Right atrium auricular region (tissue), 2 donors: ENCODE measurements at regions not wholly inside any gene's neighbourhood (a gene's known extent, or its start where the extent isn't known, plus 50 kb on each side); places are given as distances from the start of the nearest gene placed in this dataset.

Experiments used
- DNase-seq: peaks from one replicate; pipeline ENCODE4 v3.0.0-alpha.2; 2019; ENCODE audit warnings: low spot score
- H3K27ac ChIP-seq, 2 donors: fragments of 200-600 bp; sonication (generic); 1 replicate in 1 of 2; 2 replicates in 1 of 2; pipeline ENCODE4 v1.5.1; 2016 to 2019
- H3K27me3 ChIP-seq, 2 donors: fragments of 200-600 bp; sonication (generic); one replicate each; pipeline versions ENCODE4 v1.5.1 to v1.6.0; 2017 to 2019
- H3K36me3 ChIP-seq: fragments of 200-600 bp; sonication (generic); one replicate; pipeline ENCODE4 v1.5.1; 2016
- H3K4me1 ChIP-seq, 2 donors: fragments of 200-600 bp; sonication (generic); one replicate each; pipeline versions ENCODE4 v1.5.1 to v1.6.0; 2017 to 2019
- H3K4me3 ChIP-seq, 2 donors: fragments of 200-600 bp; sonication (generic); 1 replicate in 1 of 2; 2 replicates in 1 of 2; pipeline ENCODE4 v1.5.1; 2017 to 2019; ENCODE audit warnings: mild to moderate bottlenecking in 1 of 2, moderate library complexity in 1 of 2
- H3K9me3 ChIP-seq, 2 donors: fragments of 200-600 bp; sonication (generic); one replicate each; pipeline ENCODE4 v1.5.1; 2019
- CTCF ChIP-seq, 2 donors: fragments of 200-600 bp; sonication (generic); IDR thresholded peaks; one replicate each; pipeline ENCODE4 v1.5.1; 2019; ENCODE audit warnings: antibody characterized with exemption in 2 of 2

GRCh38 chr10:29876008-29876555 lies 183.3 kb downstream of the JCAD start:
- peaks cover 0 to 27% of the 10 kb centered on the region in 2 donors for H3K4me1 ChIP-seq
- TF ChIP-seq CTCF (IDR thresholded peaks at IDR 0.05), result no peak
- DNase-seq, result no peak
- no peaks in the 10 kb centered on the region for H3K9me3 ChIP-seq
- no peak overlapping the region for H3K4me3 ChIP-seq
- no peaks in the 10 kb centered on the region for H3K36me3 ChIP-seq
- peak overlapping the region; percentile 36 to 69 for H3K27ac ChIP-seq
- H3K27me3 ChIP-seq, result no peaks in the 10 kb centered on the region

GRCh38 chr10:29874606-29875269 lies 184.6 kb downstream of the JCAD start:
- TF ChIP-seq CTCF (IDR thresholded peaks at IDR 0.05), result no peak
- no peaks in the 10 kb centered on the region for H3K27me3 ChIP-seq
- no peaks in the 10 kb centered on the region for H3K9me3 ChIP-seq
- H3K27ac ChIP-seq, result peak overlapping the region; percentile 36 to 69
- H3K36me3 ChIP-seq, result no peaks in the 10 kb centered on the region
- peaks cover 0 to 27% of the 10 kb centered on the region in 2 donors for H3K4me1 ChIP-seq
- no peak for DNase-seq
- no peak overlapping the region for H3K4me3 ChIP-seq

GRCh38 chr10:29873941-29874484 lies 185.4 kb downstream of the JCAD start:
- no peak for DNase-seq
- Histone ChIP-seq H3K27ac (peak overlapping the region; percentile 36 to 69), H3K4me3 (no peak overlapping the region), H3K27me3 (no peaks in the 10 kb centered on the region), H3K9me3 (no peaks in the 10 kb centered on the region), H3K4me1 (peaks cover 0 to 27% of the 10 kb centered on the region in 2 donors), H3K36me3 (no peaks in the 10 kb centered on the region)
- no peak for TF ChIP-seq CTCF (IDR thresholded peaks at IDR 0.05)

GRCh38 chr10:29870522-29871044 lies 188.8 kb downstream of the JCAD start:
- no peak overlapping the region for H3K4me3 ChIP-seq
- no peaks in the 10 kb centered on the region for H3K9me3 ChIP-seq
- no peaks in the 10 kb centered on the region for H3K36me3 ChIP-seq
- TF ChIP-seq CTCF (IDR thresholded peaks at IDR 0.05), result no peak
- DNase-seq, result no peak
- peaks cover 0 to 7% of the 10 kb centered on the region in 2 donors for H3K4me1 ChIP-seq
- H3K27me3 ChIP-seq, result no peaks in the 10 kb centered on the region
- H3K27ac ChIP-seq, result no peak overlapping the region

GRCh38 chr10:29869593-29869992 lies 189.8 kb downstream of the JCAD start:
- no peaks in the 10 kb centered on the region for H3K36me3 ChIP-seq

More at GRCh38 chr10:29869593-29869992, 189.8 kb downstream of the JCAD start:
- Histone ChIP-seq H3K27ac (no peak overlapping the region), H3K9me3 (no peaks in the 10 kb centered on the region), H3K27me3 (no peaks in the 10 kb centered on the region), H3K4me1 (no peaks in the 10 kb centered on the region), H3K4me3 (no peak overlapping the region)
- no peak for DNase-seq
- TF ChIP-seq CTCF (IDR thresholded peaks at IDR 0.05), result no peak
